Effector memory CD4-positive, alpha-beta T cell (primary cell): ENCODE measurements at regions not wholly inside any gene's neighbourhood (a gene's known extent, or its start where the extent isn't known, plus 50 kb on each side); places are given as distances from the start of the nearest gene placed in this dataset.

Experiments used
- DNase-seq, 3 donors: peaks; one replicate each; pipeline ENCODE4 v3.0.0-alpha.2; 2020
- H3K27ac ChIP-seq: 2 replicates; pipeline ENCODE4 v1.7.0; 2013; ENCODE audit warnings: mild to moderate bottlenecking, low read length, moderate library complexity; ENCODE audit not compliant: insufficient read depth, poor library complexity, severe bottlenecking
- H3K27me3 ChIP-seq: replicated peaks from 2 replicates; pipeline ENCODE4 v1.7.0; 2013; ENCODE audit warnings: mild to moderate bottlenecking, low read length; ENCODE audit not compliant: insufficient read depth, control insufficient read depth, poor library complexity, severe bottlenecking
- H3K36me3 ChIP-seq: 2 replicates; pipeline ENCODE4 v1.7.0; 2013; ENCODE audit warnings: mild to moderate bottlenecking, low read length, moderate library complexity; ENCODE audit not compliant: control insufficient read depth, insufficient read depth
- H3K4me1 ChIP-seq: 2 replicates; pipeline ENCODE4 v1.7.0; 2013; ENCODE audit warnings: low read length, mild to moderate bottlenecking; ENCODE audit not compliant: control insufficient read depth, insufficient read depth, poor library complexity, severe bottlenecking
- H3K4me3 ChIP-seq: 2 replicates; pipeline ENCODE4 v1.7.0; 2013; ENCODE audit warnings: low read length, low read depth, mild to moderate bottlenecking; ENCODE audit not compliant: insufficient read depth, poor library complexity, severe bottlenecking
- H3K9me3 ChIP-seq: 2 replicates; pipeline ENCODE4 v1.7.0; 2013; ENCODE audit warnings: mild to moderate bottlenecking, low read length, moderate library complexity; ENCODE audit not compliant: control insufficient read depth

DNA sequence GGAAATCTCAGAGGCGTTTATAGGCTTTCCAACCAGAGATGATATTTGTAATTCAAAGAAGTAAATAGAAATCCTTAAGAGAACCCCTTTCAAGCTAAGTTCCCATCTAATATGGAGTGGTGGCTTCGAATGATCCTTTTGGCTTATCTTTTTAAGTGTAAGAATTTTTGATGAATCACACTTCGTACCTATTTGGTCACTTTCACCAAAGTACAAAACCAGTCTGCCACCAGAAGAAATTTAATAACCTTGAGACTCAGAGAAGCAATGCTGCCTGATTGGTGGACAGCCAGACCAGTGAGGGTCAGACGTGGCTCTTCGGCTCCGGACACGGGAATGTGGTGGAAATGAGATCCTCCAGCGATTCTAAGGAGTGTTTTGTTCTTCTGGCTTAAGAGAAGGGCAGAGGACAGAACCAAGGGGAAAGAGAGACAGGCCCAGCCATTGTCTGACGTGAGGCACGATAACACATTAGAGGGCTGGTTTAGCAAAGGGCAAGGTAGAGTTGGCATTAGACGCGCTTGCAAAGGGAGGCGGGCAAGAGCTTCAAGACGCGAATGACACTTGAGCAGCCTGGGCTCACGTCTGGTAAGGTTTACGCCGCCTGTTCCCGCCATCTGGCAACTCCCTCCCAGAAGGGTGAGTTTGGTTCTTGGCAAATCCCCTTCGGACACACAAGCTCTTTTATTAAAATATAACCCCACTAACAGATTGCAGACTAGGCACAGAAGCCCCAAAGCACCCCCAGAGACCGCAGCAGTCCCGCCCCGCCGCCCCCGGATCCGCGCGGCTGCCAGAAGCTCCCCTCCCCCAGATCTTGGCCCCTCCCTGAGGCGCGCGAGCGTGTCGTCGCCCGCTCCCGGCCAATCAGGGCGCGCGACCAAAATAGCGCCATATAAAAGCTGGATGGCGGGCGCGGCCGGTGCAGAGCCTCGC lies 50.0 kb upstream of the EZR start:
- Histone ChIP-seq H3K9me3 (no peaks in the 10 kb centered on the region), H3K4me1 (peaks cover 13% of the 10 kb centered on the region), H3K27ac (peak overlapping the region; percentile 90), H3K27me3 (no peaks in the 10 kb centered on the region), H3K4me3 (peak overlapping the region; percentile 40), H3K36me3 (no peaks in the 10 kb centered on the region)
- DNase-seq: peak in 2 of 3 donors; percentile 97
